GM12874 (cell line): ENCODE measurements at regions not wholly inside any gene's neighbourhood (a gene's known extent, or its start where the extent isn't known, plus 50 kb on each side); places are given as distances from the start of the nearest gene placed in this dataset.

Experiments used
- TF ChIP-seq, protein P1 (sequence below): IDR thresholded peaks from 2 replicates; pipeline ENCODE4 v1.5.1; 2011; ENCODE audit warnings: low read depth, mild to moderate bottlenecking, control low read depth, low read length, moderate library complexity; ENCODE audit not compliant: insufficient read depth

DNA sequence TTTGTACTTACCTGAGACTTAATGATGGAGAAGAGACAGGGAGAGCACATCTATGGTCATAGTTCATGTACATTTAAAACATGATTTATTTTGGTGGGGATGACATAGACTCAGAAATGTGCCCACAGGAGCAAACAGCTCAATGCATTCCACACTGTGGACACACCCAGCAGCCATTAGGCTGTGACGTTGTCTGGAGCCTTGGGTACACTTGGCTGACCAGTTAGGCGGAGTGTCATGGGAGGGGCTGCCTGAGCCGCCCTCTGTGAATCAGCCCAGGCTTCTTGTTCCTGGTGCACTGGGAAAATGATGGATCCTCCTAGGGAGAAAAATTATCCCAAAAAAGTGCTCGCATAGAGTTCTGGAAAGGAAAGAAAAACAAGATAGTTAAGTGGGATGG is 231.0 kb upstream of the GMDS start:
- TF ChIP-seq, protein P1, sequence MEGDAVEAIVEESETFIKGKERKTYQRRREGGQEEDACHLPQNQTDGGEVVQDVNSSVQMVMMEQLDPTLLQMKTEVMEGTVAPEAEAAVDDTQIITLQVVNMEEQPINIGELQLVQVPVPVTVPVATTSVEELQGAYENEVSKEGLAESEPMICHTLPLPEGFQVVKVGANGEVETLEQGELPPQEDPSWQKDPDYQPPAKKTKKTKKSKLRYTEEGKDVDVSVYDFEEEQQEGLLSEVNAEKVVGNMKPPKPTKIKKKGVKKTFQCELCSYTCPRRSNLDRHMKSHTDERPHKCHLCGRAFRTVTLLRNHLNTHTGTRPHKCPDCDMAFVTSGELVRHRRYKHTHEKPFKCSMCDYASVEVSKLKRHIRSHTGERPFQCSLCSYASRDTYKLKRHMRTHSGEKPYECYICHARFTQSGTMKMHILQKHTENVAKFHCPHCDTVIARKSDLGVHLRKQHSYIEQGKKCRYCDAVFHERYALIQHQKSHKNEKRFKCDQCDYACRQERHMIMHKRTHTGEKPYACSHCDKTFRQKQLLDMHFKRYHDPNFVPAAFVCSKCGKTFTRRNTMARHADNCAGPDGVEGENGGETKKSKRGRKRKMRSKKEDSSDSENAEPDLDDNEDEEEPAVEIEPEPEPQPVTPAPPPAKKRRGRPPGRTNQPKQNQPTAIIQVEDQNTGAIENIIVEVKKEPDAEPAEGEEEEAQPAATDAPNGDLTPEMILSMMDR: no peak

DNA sequence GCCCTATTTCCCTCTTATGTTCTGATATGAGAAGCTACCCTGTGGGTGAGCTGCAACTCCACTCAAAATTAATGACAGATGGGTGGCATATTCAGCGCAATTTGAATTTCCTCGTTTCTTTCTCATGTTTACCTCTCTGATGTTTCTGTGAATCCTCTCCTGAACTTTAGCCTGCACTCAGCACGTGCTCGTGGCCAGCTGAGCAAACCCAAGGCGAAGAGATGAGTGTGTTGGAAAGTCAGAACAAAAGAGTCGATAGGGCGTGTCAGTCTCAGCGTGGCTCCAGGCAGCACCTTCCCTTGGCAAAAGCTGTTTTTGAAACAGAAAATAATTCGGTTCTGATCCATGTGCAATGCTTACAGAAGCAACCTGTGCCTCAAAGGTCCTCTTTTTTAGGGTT is 226.1 kb upstream of the GMDS start:
- TF ChIP-seq, protein P1: no peak

DNA sequence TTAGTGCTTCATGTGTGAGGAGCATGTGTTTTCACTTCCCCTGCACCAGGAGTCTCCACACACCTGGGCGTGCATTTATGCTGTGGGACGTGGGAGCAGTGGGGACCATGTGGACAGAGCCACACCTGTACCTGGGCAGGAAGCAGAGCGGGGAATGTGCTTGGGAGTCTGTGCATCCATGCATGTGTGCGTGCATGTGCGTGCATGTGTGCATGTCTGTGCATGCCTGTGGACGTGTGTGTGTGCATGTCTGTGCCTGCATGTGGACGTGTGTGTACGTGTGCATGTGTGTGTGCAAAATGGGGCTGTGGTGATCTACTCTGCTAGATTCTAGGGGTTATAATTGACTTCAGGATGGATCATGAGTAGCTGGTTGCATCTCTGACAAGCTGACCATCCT is 224.0 kb upstream of the GMDS start:
- TF ChIP-seq, protein P1: no peak

DNA sequence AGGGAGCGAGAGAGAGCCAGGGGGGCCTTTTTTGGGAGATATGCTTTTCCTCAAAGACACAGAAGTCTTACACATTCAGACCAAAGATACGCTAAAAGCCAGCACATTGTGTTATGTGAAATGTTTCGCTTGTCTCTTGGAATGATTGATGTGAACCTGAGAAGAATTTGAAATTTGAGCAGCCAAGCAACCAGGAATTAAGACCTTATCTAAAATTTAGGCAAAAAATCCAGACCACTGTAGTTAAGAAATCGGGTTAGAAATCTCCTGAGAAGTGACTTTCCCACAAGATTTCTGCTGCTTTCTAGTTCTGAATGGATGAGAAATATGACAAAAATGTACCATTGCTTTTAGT is 223.2 kb upstream of the GMDS start:
- TF ChIP-seq, protein P1: no peak

DNA sequence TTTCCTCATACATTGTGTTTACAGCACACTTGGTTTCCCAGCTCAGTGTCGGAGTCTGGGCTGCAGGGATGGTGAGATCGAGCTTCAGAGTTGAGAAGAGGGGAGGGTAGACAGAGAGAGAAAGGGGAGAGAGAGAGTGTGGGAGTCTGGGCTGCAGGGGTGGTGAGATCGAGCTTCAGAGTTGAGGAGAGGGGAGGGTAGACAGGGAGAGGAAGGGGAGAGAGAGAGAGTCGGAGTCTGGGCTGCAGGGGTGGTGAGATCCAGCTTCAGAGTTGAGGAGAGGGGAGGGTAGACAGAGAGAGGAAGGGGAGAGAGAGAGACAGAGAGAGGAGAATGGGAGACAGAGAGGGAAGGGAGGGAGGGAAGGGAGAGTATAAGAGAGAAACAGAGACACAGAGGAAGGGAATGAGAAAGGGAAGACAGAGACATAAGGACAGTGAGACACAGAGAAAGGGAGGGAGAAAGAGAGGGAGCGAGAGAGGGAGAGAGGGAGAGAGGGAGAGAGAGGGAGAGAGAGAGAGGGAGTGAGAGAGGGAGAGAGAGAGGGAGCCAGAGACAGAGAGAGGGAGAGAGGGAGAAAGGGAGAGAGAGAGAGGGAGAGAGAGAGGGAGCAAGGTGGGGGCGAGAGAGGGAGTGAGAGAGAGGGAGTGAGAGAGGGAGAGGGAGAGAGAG is 222.7 kb upstream of the GMDS start:
- TF ChIP-seq, protein P1: no peak

DNA sequence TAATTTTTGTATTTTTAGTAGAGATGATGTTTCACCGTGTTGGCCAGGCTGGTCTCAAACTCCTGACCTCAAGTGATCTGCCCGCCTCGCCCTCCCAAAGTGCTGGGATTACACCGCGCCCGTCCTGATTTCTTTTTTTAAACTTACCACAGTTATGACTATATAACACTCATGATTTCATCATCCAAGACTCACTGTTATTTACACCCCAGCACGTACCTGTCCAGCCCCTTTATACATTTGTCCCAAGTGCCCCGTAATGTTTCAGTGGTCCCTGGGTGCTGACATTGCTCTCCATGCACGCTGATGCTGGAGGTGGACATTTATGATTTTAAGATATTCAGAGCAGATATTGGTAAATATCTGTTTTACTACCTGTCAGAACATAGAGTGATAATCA is 219.9 kb upstream of the GMDS start:
- TF ChIP-seq, protein P1: no peak

DNA sequence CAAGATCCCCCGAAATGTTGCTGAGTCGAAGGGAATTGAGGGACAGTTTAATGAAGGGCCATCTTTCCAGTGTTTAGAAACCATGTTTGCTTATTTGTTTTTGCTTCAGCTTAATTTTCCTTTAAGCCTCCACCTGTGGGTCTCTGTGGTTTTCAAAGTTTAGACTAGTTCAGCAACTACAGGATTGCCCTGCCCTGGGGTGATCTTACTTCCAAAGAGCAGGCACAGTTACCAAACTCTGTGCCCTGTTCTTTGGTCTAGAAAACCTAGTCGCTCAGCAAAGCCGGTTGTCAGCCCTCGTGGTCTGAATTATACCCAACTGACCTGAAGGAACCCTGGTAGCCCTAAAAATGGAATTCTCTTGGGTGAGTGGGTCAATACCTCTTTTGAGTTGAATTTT is 219.2 kb upstream of the GMDS start:
- TF ChIP-seq, protein P1: no peak
